ENCODE measurements at regions not wholly inside any gene's neighbourhood (a gene's known extent, or its start where the extent isn't known, plus 50 kb on each side); places are given as distances from the start of the nearest gene placed in this dataset.

GRCh38 chr13:85710545-85710944 is 88.7 kb downstream of the SLITRK6 start:
- Histone ChIP-seq H3K27ac (ENCODE audit: low read depth, low read length) (no peak overlapping the region), H3K9me3 (ENCODE audit: control insufficient read depth, insufficient read depth, low read length) (no peaks in the 10 kb centered on the region), H3K36me3 (ENCODE audit: control insufficient read depth, insufficient read depth, low read length) (no peaks in the 10 kb centered on the region), H3K4me1 (ENCODE audit: control insufficient read depth, insufficient read depth, low read length) (no peaks in the 10 kb centered on the region), H3K27me3 (ENCODE audit: control insufficient read depth, insufficient read depth, low read length) (no peaks in the 10 kb centered on the region), H3K4me3 (ENCODE audit: low read depth, low read length) (no peak overlapping the region)
- WGBS (ENCODE audit: insufficient coverage) = no CpG with 5 or more reads among the region's 4 CpGs
- no peak for DNase-seq (ENCODE audit: low read depth in 4 of 6, low spot score in 6 of 6)

GRCh38 chr13:85709721-85710120 is 89.5 kb downstream of the SLITRK6 start:
- DNase-seq (ENCODE audit: low read depth in 4 of 6, low spot score in 6 of 6) = no peak
- Histone ChIP-seq H3K4me3 (ENCODE audit: low read depth, low read length) (no peak overlapping the region), H3K36me3 (ENCODE audit: control insufficient read depth, insufficient read depth, low read length) (no peaks in the 10 kb centered on the region), H3K27me3 (ENCODE audit: control insufficient read depth, insufficient read depth, low read length) (no peaks in the 10 kb centered on the region), H3K4me1 (ENCODE audit: control insufficient read depth, insufficient read depth, low read length) (no peaks in the 10 kb centered on the region), H3K27ac (ENCODE audit: low read depth, low read length) (no peak overlapping the region), H3K9me3 (ENCODE audit: control insufficient read depth, insufficient read depth, low read length) (no peaks in the 10 kb centered on the region)
- no CpG with 5 or more reads among the region's 1 CpG for WGBS (ENCODE audit: insufficient coverage)

GRCh38 chr13:85709072-85709471 is 90.1 kb downstream of the SLITRK6 start:
- H3K9me3 ChIP-seq (ENCODE audit: control insufficient read depth, insufficient read depth, low read length) = no peaks in the 10 kb centered on the region
- no peak overlapping the region for H3K4me3 ChIP-seq (ENCODE audit: low read depth, low read length)
- DNase-seq (ENCODE audit: low read depth in 4 of 6, low spot score in 6 of 6) = no peak
- no peak overlapping the region for H3K27ac ChIP-seq (ENCODE audit: low read depth, low read length)
- H3K4me1 ChIP-seq (ENCODE audit: control insufficient read depth, insufficient read depth, low read length) = no peaks in the 10 kb centered on the region
- H3K27me3 ChIP-seq (ENCODE audit: control insufficient read depth, insufficient read depth, low read length) = no peaks in the 10 kb centered on the region
- no peaks in the 10 kb centered on the region for H3K36me3 ChIP-seq (ENCODE audit: control insufficient read depth, insufficient read depth, low read length)
- WGBS (ENCODE audit: insufficient coverage) = no CpG with 5 or more reads among the region's 2 CpGs

- WGBS (ENCODE audit: insufficient coverage) = no CpG with 5 or more reads among the region's 4 CpGs
- no peaks in the 10 kb centered on the region for H3K9me3 ChIP-seq (ENCODE audit: control insufficient read depth, insufficient read depth, low read length)
- no peak overlapping the region for H3K4me3 ChIP-seq (ENCODE audit: low read depth, low read length)
- H3K36me3 ChIP-seq (ENCODE audit: control insufficient read depth, insufficient read depth, low read length) = no peaks in the 10 kb centered on the region
- no peaks in the 10 kb centered on the region for H3K27me3 ChIP-seq (ENCODE audit: control insufficient read depth, insufficient read depth, low read length)
- no peaks in the 10 kb centered on the region for H3K4me1 ChIP-seq (ENCODE audit: control insufficient read depth, insufficient read depth, low read length)
- no peak for DNase-seq (ENCODE audit: low read depth in 4 of 6, low spot score in 6 of 6)
- H3K27ac ChIP-seq (ENCODE audit: low read depth, low read length) = no peak overlapping the region
Observed at GRCh38 chr13:85700906-85701305, 98.3 kb downstream of the SLITRK6 start.

GRCh38 chr13:85698256-85698655 is 101.0 kb downstream of the SLITRK6 start:
- H3K27ac ChIP-seq (ENCODE audit: low read depth, low read length) = no peak overlapping the region
- DNase-seq (ENCODE audit: low read depth in 4 of 6, low spot score in 6 of 6) = no peak
- no peaks in the 10 kb centered on the region for H3K36me3 ChIP-seq (ENCODE audit: control insufficient read depth, insufficient read depth, low read length)
- no peaks in the 10 kb centered on the region for H3K27me3 ChIP-seq (ENCODE audit: control insufficient read depth, insufficient read depth, low read length)
- H3K9me3 ChIP-seq (ENCODE audit: control insufficient read depth, insufficient read depth, low read length) = no peaks in the 10 kb centered on the region
- no peak overlapping the region for H3K4me3 ChIP-seq (ENCODE audit: low read depth, low read length)
- no peaks in the 10 kb centered on the region for H3K4me1 ChIP-seq (ENCODE audit: control insufficient read depth, insufficient read depth, low read length)
- WGBS (ENCODE audit: insufficient coverage) = 64% methylated on average over 2 of the region's 4 CpGs

- no peaks in the 10 kb centered on the region for H3K36me3 ChIP-seq (ENCODE audit: control insufficient read depth, insufficient read depth, low read length)
- H3K9me3 ChIP-seq (ENCODE audit: control insufficient read depth, insufficient read depth, low read length) = no peaks in the 10 kb centered on the region
- DNase-seq (ENCODE audit: low read depth in 4 of 6, low spot score in 6 of 6) = no peak
- H3K4me3 ChIP-seq (ENCODE audit: low read depth, low read length) = no peak overlapping the region
- H3K4me1 ChIP-seq (ENCODE audit: control insufficient read depth, insufficient read depth, low read length) = no peaks in the 10 kb centered on the region
- no CpG with 5 or more reads among the region's 4 CpGs for WGBS (ENCODE audit: insufficient coverage)
- H3K27ac ChIP-seq (ENCODE audit: low read depth, low read length) = no peak overlapping the region
- no peaks in the 10 kb centered on the region for H3K27me3 ChIP-seq (ENCODE audit: control insufficient read depth, insufficient read depth, low read length)
Observed at GRCh38 chr13:85694992-85695391, 104.2 kb downstream of the SLITRK6 start.

- Histone ChIP-seq H3K27ac (ENCODE audit: low read depth, low read length) (no peak overlapping the region), H3K27me3 (ENCODE audit: control insufficient read depth, insufficient read depth, low read length) (no peaks in the 10 kb centered on the region), H3K36me3 (ENCODE audit: control insufficient read depth, insufficient read depth, low read length) (no peaks in the 10 kb centered on the region), H3K4me1 (ENCODE audit: control insufficient read depth, insufficient read depth, low read length) (no peaks in the 10 kb centered on the region), H3K9me3 (ENCODE audit: control insufficient read depth, insufficient read depth, low read length) (no peaks in the 10 kb centered on the region), H3K4me3 (ENCODE audit: low read depth, low read length) (no peak overlapping the region)
- WGBS (ENCODE audit: insufficient coverage) = 92% methylated on average over 4 of the region's 7 CpGs
- DNase-seq (ENCODE audit: low read depth in 4 of 6, low spot score in 6 of 6) = no peak
Observed at GRCh38 chr13:85693889-85694511, 105.2 kb downstream of the SLITRK6 start.

GRCh38 chr13:85690368-85690767 is 108.9 kb downstream of the SLITRK6 start:
- no peak for DNase-seq (ENCODE audit: low read depth in 4 of 6, low spot score in 6 of 6)
- Histone ChIP-seq H3K4me3 (ENCODE audit: low read depth, low read length) (no peak overlapping the region), H3K27me3 (ENCODE audit: control insufficient read depth, insufficient read depth, low read length) (no peaks in the 10 kb centered on the region), H3K27ac (ENCODE audit: low read depth, low read length) (no peak overlapping the region), H3K9me3 (ENCODE audit: control insufficient read depth, insufficient read depth, low read length) (no peaks in the 10 kb centered on the region), H3K4me1 (ENCODE audit: control insufficient read depth, insufficient read depth, low read length) (no peaks in the 10 kb centered on the region), H3K36me3 (ENCODE audit: control insufficient read depth, insufficient read depth, low read length) (no peaks in the 10 kb centered on the region)
- no CpG with 5 or more reads among the region's 1 CpG for WGBS (ENCODE audit: insufficient coverage)

GRCh38 chr13:85685436-85685835 is 113.8 kb downstream of the SLITRK6 start:
- no peak for DNase-seq (ENCODE audit: low read depth in 4 of 6, low spot score in 6 of 6)
- H3K27me3 ChIP-seq (ENCODE audit: control insufficient read depth, insufficient read depth, low read length) = no peaks in the 10 kb centered on the region
- no peak overlapping the region for H3K27ac ChIP-seq (ENCODE audit: low read depth, low read length)
- WGBS (ENCODE audit: insufficient coverage) = no CpG with 5 or more reads among the region's 1 CpG
- no peaks in the 10 kb centered on the region for H3K36me3 ChIP-seq (ENCODE audit: control insufficient read depth, insufficient read depth, low read length)
- no peak overlapping the region for H3K4me3 ChIP-seq (ENCODE audit: low read depth, low read length)
- no peaks in the 10 kb centered on the region for H3K4me1 ChIP-seq (ENCODE audit: control insufficient read depth, insufficient read depth, low read length)
- H3K9me3 ChIP-seq (ENCODE audit: control insufficient read depth, insufficient read depth, low read length) = no peaks in the 10 kb centered on the region

- H3K4me1 ChIP-seq (ENCODE audit: control insufficient read depth, insufficient read depth, low read length) = no peaks in the 10 kb centered on the region
- 85% methylated on average over 4 of the region's 8 CpGs for WGBS (ENCODE audit: insufficient coverage)
- H3K36me3 ChIP-seq (ENCODE audit: control insufficient read depth, insufficient read depth, low read length) = no peaks in the 10 kb centered on the region
- no peaks in the 10 kb centered on the region for H3K9me3 ChIP-seq (ENCODE audit: control insufficient read depth, insufficient read depth, low read length)
- no peak overlapping the region for H3K27ac ChIP-seq (ENCODE audit: low read depth, low read length)
- no peak overlapping the region for H3K4me3 ChIP-seq (ENCODE audit: low read depth, low read length)
- H3K27me3 ChIP-seq (ENCODE audit: control insufficient read depth, insufficient read depth, low read length) = no peaks in the 10 kb centered on the region
- DNase-seq (ENCODE audit: low read depth in 4 of 6, low spot score in 6 of 6) = peak in 1 of 6 donors; percentile 5
Observed at GRCh38 chr13:85675151-85675907, 123.9 kb downstream of the SLITRK6 start.

All from spinal cord (tissue), 9 donors.